Astrocyte of the spinal cord (primary cell): ENCODE measurements at regions not wholly inside any gene's neighbourhood (a gene's known extent, or its start where the extent isn't known, plus 50 kb on each side); places are given as distances from the start of the nearest gene placed in this dataset.

Experiments
- DNase-seq: peaks from one replicate; pipeline ENCODE4 v3.0.0; 2011; ENCODE audit warnings: low read depth, low spot score
- H3K4me3 ChIP-seq: 2 replicates; pipeline ENCODE4 v1.5.1; 2011; ENCODE audit warnings: low read depth, mild to moderate bottlenecking, low read length, moderate library complexity
- CTCF ChIP-seq: IDR thresholded peaks from 2 replicates; pipeline ENCODE4 v1.5.1; 2012; ENCODE audit warnings: low read depth, mild to moderate bottlenecking, low read length, inconsistent platforms
- in situ Hi-C: cut with HindIII; loops from 2 replicates; pipeline ENCODE4 v1.10.0; 2017; ENCODE audit warnings: low sequenced_read_pairs

DNA sequence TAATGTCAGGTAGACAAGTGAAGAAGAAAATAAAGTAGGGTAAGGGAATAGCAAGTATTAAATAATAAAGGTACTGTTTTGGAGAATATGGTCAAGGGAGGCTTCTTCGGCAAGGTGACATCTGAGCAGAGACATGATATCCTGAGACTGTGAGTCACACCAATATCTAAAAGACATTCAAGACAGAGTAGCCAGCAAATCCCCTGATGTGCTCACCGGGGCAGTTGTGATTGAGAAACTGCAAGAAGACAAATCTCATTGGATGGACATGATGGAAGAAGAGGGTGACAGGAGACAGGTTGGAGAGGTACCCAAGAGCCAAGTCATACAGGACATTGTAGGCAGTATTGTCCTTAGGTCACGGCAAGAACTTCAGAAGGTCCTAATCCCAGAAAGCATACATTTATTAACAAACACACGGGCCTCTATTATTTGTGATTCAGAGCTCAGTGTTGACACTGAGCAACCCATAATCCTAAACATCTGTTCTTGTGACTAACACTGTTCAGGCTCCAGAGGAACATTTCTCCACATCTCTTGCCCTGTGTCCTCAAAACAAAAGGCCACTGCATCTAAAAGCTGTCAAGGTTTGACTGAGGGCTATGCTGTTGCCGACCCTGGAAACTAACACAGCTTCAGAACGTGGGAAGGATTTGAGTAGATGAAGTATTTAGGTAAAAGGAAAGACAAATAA is 258.7 kb upstream of the CLINT1 start:
- no peak for TF ChIP-seq CTCF
- H3K4me3 ChIP-seq, result no peak overlapping the region
- in situ Hi-C loops, result no loop called here
- no peak for DNase-seq

DNA sequence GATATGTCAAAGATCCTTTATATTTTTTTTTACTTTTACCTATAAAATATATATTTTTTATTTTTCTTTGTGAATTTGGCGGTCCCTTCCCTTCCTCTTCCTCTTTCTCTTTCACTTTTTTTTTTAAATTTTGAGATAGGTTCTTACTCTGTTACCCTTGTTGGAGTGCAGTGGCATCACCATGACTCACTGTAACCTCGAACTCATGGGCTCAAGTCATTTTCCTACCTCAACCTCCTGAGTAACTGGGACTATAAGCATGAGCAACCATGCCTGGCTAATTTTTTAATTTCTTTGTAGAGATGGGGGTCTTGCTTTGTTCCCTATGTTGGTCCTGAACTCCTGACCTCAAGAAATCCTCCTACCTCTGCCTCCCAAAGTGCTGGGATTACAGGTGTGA is 258.0 kb upstream of the CLINT1 start:
- DNase-seq, result no peak
- TF ChIP-seq CTCF, result no peak
- no peak overlapping the region for H3K4me3 ChIP-seq
- in situ Hi-C loops, result no loop called here

DNA sequence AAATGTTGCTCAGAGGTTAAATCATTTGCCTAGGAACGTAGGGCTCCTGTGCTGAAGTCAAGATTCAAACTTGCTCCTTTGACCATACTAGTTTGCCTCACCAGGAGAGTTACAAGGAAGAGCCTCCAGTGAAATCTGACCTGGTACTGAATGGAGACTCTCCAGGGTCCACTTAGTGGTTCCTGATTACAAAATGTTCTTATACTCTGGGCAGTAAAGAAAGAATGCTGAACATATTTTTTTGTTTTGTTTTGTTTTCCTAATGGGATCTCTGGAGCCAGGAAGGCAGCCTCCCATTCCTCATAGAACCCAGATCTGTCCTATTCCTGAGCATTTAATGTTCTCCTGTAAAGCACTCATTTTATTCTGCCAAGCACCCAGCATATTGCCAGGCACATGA is 256.5 kb upstream of the CLINT1 start:
- in situ Hi-C loops, result no loop called here

DNA sequence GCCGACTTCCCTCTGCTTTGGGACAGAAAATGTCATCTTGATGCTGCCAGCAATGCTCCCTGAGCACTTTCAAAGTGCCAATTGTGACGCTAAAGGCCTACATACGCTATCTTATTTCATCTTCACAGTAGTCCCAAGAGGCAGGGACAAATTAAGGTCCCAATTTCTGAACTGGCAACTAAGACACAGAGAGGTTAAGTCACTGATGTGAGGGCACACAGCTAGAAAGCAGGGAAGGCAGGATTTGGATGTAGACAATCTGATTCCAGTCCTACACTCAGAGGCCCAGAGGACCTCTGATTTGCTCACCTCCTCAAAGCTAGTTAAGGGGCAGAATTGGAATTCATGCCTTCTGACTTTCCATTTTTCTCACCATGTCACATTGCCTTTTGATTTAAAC is 249.2 kb upstream of the CLINT1 start:
- TF ChIP-seq CTCF, result no peak
- H3K4me3 ChIP-seq, result no peak overlapping the region
- no peak for DNase-seq
- in situ Hi-C loops, result no loop called here

More for the DNA sequence above, 256.5 kb upstream of the CLINT1 start:
- no peak for TF ChIP-seq CTCF
- no peak overlapping the region for H3K4me3 ChIP-seq
- DNase-seq, result no peak

GRCh38 chr5:158100373-158100888 is 241.5 kb upstream of the CLINT1 start:
- H3K4me3 ChIP-seq, result no peak overlapping the region
- in situ Hi-C loops, result no loop called here
- TF ChIP-seq CTCF, result no peak
- DNase-seq, result no peak

DNA sequence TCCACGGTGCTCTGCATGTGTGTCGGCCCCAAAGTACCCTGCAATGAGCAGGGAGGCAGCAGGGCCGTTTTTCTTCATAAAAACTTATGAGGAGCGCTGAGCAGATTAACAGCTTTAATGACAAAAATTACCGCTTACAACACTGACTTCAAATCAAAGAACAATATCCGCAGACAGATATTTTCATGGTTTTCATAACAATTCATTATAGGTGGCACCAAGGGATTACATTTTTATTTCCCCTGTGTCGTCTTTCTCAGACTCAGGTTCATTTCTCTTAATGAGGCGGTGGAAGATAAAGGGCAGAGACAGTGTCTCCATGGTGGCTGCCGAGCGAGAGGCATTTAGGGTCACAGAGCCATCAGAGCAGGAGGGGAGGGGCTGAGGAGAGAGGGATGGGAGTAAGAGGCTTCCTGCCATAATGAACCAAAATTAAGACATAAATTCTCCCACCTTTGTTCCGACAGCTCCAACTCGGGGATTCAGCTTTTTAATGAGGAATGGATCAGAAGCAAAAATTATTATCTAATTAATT is 240.7 kb upstream of the CLINT1 start:
- TF ChIP-seq CTCF, result no peak
- in situ Hi-C loops, result no loop called here
- DNase-seq, result no peak
- H3K4me3 ChIP-seq, result no peak overlapping the region
